ENCODE measurements at regions not wholly inside any gene's neighbourhood (a gene's known extent, or its start where the extent isn't known, plus 50 kb on each side); places are given as distances from the start of the nearest gene placed in this dataset.

DNA sequence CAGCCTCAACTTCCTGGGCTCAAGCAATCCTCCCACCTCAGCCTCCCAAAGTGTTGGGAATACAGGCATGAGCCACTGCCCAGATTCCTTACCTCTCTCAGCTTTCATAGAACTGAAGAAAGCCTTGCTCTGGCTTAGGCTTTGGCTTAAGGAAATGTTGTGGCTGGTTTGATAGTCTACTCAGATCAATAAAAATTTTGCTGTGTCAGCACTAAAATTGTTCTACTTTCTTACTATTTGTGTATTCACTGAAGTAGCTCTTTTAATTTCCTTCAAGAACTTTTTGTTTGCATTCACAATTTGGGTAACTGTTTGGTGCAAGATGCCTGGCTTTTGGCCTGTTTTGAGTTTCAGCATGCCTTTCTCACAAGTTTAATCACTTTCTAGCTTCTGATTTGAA lies 634.0 kb upstream of the FSHR start:
- H3K4me1 ChIP-seq (ENCODE audit: control insufficient read depth, insufficient read depth, low read length), result no peaks in the 10 kb centered on the region
- no peak for TF ChIP-seq CTCF (conservative IDR thresholded peaks at IDR 0.05)
- H3K9ac ChIP-seq (ENCODE audit: extremely low read depth, low read length, poor library complexity, severe bottlenecking), result no peak overlapping the region
- H3K36me3 ChIP-seq (ENCODE audit: control insufficient read depth, insufficient read depth, low read length), result no peaks in the 10 kb centered on the region
- Mint-ChIP-seq H3K4me1 (no peaks in the 10 kb centered on the region), H3K9me3 (no peaks in the 10 kb centered on the region), H3K36me3 (ENCODE audit: low read depth) (no peaks in the 10 kb centered on the region), H3K4me3 (no peak overlapping the region), H3K27ac (no peak overlapping the region), H3K27me3 (ENCODE audit: insufficient read depth) (peaks cover 56% of the 10 kb centered on the region)
- DNase-seq, result no peak
- no peak overlapping the region for H3K27ac ChIP-seq (ENCODE audit: low read depth, low read length)
- H3K4me3 ChIP-seq (ENCODE audit: low read length), result no peak overlapping the region
- H3K27me3 ChIP-seq (ENCODE audit: control insufficient read depth, insufficient read depth, low read length, poor library complexity, severe bottlenecking), result peaks cover 36% of the 10 kb centered on the region
- no peaks in the 10 kb centered on the region for H3K9me3 ChIP-seq (ENCODE audit: control insufficient read depth, low read length)

DNA sequence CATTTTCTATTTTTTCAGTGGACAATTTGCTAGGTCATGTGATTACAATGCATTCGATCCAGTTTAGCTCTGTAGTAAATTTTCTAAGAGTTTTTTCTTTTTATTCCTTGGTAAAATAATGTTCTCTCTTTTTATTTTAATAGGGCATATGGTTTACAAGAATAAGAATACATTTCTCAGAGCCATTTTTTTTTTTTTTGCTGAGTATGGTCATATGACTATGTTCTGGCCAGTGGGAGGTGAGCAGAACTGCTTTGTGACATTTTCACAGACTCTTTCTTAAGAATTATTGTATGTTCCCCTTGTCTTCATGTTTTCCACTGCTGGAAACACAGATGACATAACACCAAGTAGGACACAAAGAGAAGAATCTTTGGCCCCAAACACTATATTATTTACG lies 626.6 kb upstream of the FSHR start:
- no peak for TF ChIP-seq CTCF (conservative IDR thresholded peaks at IDR 0.05)
- H3K36me3 Mint-ChIP-seq (ENCODE audit: low read depth), result no peaks in the 10 kb centered on the region

GRCh38 chr2:49772299-49772970 lies 618.1 kb upstream of the FSHR start:
- H3K4me3 Mint-ChIP-seq, result no peak overlapping the region
- no peaks in the 10 kb centered on the region for H3K36me3 Mint-ChIP-seq (ENCODE audit: low read depth)
- Histone ChIP-seq H3K36me3 (ENCODE audit: control insufficient read depth, insufficient read depth, low read length) (no peaks in the 10 kb centered on the region), H3K27ac (ENCODE audit: low read depth, low read length) (no peak overlapping the region), H3K9ac (ENCODE audit: extremely low read depth, low read length, poor library complexity, severe bottlenecking) (no peak overlapping the region), H3K27me3 (ENCODE audit: control insufficient read depth, insufficient read depth, low read length, poor library complexity, severe bottlenecking) (no peaks in the 10 kb centered on the region), H3K4me1 (ENCODE audit: control insufficient read depth, insufficient read depth, low read length) (no peaks in the 10 kb centered on the region), H3K9me3 (ENCODE audit: control insufficient read depth, low read length) (no peaks in the 10 kb centered on the region), H3K4me3 (ENCODE audit: low read length) (no peak overlapping the region)
- H3K4me1 Mint-ChIP-seq, result no peaks in the 10 kb centered on the region
- no peak overlapping the region for H3K27ac Mint-ChIP-seq
- 94% methylated on average over 3 to 10 of the region's 10 CpGs for WGBS, 2 experiments (ENCODE audit: insufficient coverage in 1 of 2, insufficient read length in 1 of 2)
- peaks cover 10% of the 10 kb centered on the region for H3K27me3 Mint-ChIP-seq (ENCODE audit: insufficient read depth)
- DNase-seq, result no peak
- no peaks in the 10 kb centered on the region for H3K9me3 Mint-ChIP-seq
- no peak for TF ChIP-seq CTCF (conservative IDR thresholded peaks at IDR 0.05)

More for the DNA sequence above, 626.6 kb upstream of the FSHR start:
- WGBS, 2 experiments (ENCODE audit: insufficient coverage in 1 of 2, insufficient read length in 1 of 2), result 96% methylated on average over 2 of the region's 2 CpGs; no CpG with 5 or more reads in 1 of the 2 experiments
- Mint-ChIP-seq H3K27me3 (ENCODE audit: insufficient read depth) (peaks cover 23% of the 10 kb centered on the region), H3K4me3 (no peak overlapping the region), H3K27ac (no peak overlapping the region), H3K9me3 (no peaks in the 10 kb centered on the region), H3K4me1 (peaks cover 3% of the 10 kb centered on the region)
- peaks cover 7% of the 10 kb centered on the region for H3K27me3 ChIP-seq (ENCODE audit: control insufficient read depth, insufficient read depth, low read length, poor library complexity, severe bottlenecking)
- H3K9ac ChIP-seq (ENCODE audit: extremely low read depth, low read length, poor library complexity, severe bottlenecking), result no peak overlapping the region
- no peak overlapping the region for H3K4me3 ChIP-seq (ENCODE audit: low read length)
- no peak for DNase-seq
- no peak overlapping the region for H3K27ac ChIP-seq (ENCODE audit: low read depth, low read length)
- H3K9me3 ChIP-seq (ENCODE audit: control insufficient read depth, low read length), result no peaks in the 10 kb centered on the region
- no peaks in the 10 kb centered on the region for H3K36me3 ChIP-seq (ENCODE audit: control insufficient read depth, insufficient read depth, low read length)
- H3K4me1 ChIP-seq (ENCODE audit: control insufficient read depth, insufficient read depth, low read length), result no peaks in the 10 kb centered on the region
